ENCODE measurements at regions not wholly inside any gene's neighbourhood (a gene's known extent, or its start where the extent isn't known, plus 50 kb on each side); places are given as distances from the start of the nearest gene placed in this dataset.

DNA sequence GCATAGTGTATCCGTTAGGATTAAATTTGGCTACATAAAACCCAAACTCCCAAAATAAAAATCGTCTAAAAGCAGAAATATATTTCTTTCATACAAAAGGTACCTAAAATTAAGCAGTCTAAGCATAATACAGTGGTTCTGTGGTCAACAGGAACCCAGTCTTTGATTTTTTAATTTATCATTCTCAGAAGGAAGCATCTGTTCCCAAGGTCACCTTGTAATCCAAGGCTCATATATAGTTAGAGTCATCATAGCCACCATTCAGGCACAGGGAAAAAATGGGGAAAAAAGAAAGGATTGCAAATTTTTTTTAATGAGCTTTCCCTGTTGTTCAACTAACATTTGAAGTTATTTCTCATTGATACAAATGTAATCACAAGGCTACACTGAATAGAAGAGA lies 983.2 kb downstream of the PLOD2 start:
- Mint-ChIP-seq H3K27ac (no peak overlapping the region), H3K27me3 (no peaks in the 10 kb centered on the region), H3K4me1 (no peaks in the 10 kb centered on the region), H3K9me3 (peaks cover 2% of the 10 kb centered on the region), H3K4me3 (no peak overlapping the region), H3K36me3 (no peaks in the 10 kb centered on the region)
- DNase-seq = no peak

DNA sequence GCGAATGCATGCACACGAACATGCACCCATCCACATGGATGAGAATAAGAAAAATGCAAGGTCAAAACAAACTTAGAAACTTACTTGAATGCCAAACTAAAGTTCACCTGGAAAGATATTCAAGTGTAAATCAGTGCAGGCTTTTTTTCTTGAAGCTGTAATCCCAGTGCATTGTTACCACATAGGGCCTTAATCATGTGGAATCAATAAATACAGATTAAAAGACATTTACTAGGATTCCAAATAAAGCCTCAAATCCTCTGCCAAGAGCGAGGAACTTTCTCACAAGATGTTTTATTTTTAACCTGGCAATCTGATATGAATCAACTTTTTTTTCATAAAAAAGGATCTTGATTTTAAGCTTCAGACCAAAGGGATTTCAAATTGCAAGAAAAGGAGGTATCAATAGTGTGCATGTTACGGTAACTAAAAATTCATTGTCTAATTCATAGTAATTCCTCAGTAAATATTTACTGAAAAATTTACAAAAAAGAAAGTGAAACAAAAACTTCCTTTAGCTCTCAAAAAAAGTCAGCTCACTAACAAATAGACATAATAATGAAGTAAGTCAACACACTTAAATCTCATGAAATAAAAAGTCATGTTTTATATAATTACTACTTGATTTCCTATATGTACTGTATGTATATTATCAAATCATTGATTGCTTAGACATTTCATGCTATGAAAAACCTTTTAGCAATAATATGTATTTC lies 978.6 kb downstream of the PLOD2 start:
- no peaks in the 10 kb centered on the region for H3K27me3 Mint-ChIP-seq
- no peaks in the 10 kb centered on the region for H3K36me3 Mint-ChIP-seq
- H3K4me3 Mint-ChIP-seq = no peak overlapping the region
- DNase-seq = no peak
- peaks cover 2% of the 10 kb centered on the region for H3K9me3 Mint-ChIP-seq
- no peak overlapping the region for H3K27ac Mint-ChIP-seq
- no peaks in the 10 kb centered on the region for H3K4me1 Mint-ChIP-seq

DNA sequence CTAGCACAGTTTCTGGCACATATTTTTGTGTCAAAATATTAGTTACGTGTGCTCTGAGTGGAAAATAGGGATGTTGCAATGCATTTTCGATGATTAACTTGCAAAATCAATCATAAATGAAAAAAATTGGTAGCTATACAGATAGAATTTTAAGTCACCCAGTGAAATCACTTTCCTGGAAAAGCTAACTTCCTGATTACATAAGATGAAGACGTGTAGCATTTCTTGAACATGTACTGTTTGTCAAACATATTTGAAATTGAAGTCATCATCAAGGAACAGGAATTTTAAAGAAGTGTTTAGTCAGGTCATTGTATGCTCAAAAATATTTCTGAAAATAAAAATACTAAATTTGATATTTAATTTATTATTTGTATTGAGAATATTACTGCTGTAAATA lies 977.7 kb downstream of the PLOD2 start:
- peaks cover 2% of the 10 kb centered on the region for H3K9me3 Mint-ChIP-seq
- no peaks in the 10 kb centered on the region for H3K36me3 Mint-ChIP-seq
- no peak for DNase-seq
- no peak overlapping the region for H3K27ac Mint-ChIP-seq
- no peak overlapping the region for H3K4me3 Mint-ChIP-seq
- H3K27me3 Mint-ChIP-seq = no peaks in the 10 kb centered on the region
- no peaks in the 10 kb centered on the region for H3K4me1 Mint-ChIP-seq

GRCh38 chr3:145188079-145188770 lies 972.8 kb downstream of the PLOD2 start:
- no peak for DNase-seq
- Mint-ChIP-seq H3K36me3 (no peaks in the 10 kb centered on the region), H3K4me3 (no peak overlapping the region), H3K4me1 (no peaks in the 10 kb centered on the region), H3K9me3 (no peaks in the 10 kb centered on the region), H3K27me3 (no peaks in the 10 kb centered on the region), H3K27ac (no peak overlapping the region)

DNA sequence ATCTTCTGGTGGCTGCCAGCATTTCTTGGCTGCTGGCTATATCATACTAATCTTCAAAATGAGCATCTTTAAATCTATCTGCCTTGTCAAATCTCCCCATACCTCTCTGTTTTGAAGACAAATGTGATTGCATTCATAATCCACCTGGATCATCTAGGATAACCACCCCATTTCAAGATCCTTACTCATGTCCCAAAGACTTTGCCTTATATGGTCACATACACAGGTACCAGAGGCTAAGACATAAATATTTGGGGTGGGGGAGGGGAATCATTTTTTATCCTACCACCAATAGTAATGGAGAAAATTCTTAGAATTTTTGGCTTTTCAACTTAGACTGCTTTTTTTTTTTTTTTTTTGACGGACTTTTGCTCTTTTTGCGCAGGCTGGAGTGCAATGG lies 970.8 kb downstream of the PLOD2 start:
- Mint-ChIP-seq H3K4me1 (no peaks in the 10 kb centered on the region), H3K27ac (no peak overlapping the region), H3K4me3 (no peak overlapping the region), H3K27me3 (no peaks in the 10 kb centered on the region), H3K9me3 (no peaks in the 10 kb centered on the region), H3K36me3 (no peaks in the 10 kb centered on the region)
- no peak for DNase-seq

- H3K27me3 Mint-ChIP-seq = no peaks in the 10 kb centered on the region
- no peak overlapping the region for H3K27ac Mint-ChIP-seq
- no peaks in the 10 kb centered on the region for H3K4me1 Mint-ChIP-seq
- no peaks in the 10 kb centered on the region for H3K9me3 Mint-ChIP-seq
- H3K36me3 Mint-ChIP-seq = no peaks in the 10 kb centered on the region
- H3K4me3 Mint-ChIP-seq = no peak overlapping the region
- no peak for DNase-seq
These were observed 970.2 kb downstream of the PLOD2 start for GRCh38 chr3:145190761-145191160.

DNA sequence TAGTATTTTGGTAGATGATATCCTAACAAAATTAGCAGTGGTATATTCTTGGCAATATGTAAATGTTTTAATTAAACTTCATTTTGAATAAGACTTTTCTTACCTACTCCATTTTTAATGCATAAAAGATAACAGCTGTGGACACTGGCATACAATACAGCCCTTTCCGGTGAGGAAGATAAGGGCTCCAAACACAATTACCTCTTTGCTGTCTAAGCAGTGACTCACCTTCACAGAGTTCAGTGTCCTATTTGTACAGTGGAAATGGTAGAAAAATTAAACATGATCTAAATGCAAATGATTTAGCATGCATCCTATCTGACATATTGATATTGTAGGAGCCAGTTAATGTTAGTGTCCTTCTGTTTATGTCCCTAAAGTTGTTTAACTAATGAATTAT lies 969.4 kb downstream of the PLOD2 start:
- Mint-ChIP-seq H3K4me1 (no peaks in the 10 kb centered on the region), H3K4me3 (no peak overlapping the region), H3K27me3 (no peaks in the 10 kb centered on the region), H3K36me3 (no peaks in the 10 kb centered on the region), H3K27ac (no peak overlapping the region), H3K9me3 (no peaks in the 10 kb centered on the region)
- no peak for DNase-seq

DNA sequence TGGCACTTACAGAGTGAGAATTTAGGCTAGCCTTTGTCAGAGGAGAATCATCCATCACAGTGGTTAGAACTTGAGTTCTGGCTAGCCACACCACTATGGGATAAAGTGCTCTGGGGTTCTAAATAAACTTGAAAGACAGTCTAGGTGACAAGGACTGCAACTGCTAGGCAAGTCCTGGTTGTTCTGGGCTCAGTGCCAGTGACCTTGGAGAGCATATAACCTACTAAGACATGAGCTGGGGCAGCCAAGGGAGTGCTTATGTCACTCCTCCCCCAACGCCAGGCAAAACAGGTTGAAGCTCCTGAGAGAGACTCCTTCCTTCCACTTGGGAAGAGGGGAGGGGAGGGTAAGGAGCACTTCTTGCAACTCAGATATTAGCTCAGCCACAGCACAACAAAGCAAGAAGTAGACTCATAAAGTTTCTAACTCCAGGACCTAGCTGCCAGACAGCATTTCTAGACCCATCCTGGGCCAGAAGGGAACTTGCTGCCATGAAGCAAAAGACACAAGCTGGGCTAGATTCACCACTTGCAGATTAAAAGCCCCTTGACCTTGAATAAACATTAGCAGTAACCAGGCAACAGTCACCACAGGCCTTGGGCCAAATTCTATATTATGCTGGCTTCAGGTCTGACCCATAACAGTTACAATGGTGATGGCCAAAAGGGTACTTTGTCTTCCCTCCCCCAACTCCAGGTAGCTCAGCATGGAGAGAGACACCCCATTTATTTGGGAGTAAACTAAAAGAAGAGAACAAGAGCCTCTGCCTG lies 963.7 kb downstream of the PLOD2 start:
- Mint-ChIP-seq H3K27me3 (no peaks in the 10 kb centered on the region), H3K4me1 (no peaks in the 10 kb centered on the region), H3K9me3 (peaks cover 8% of the 10 kb centered on the region), H3K27ac (no peak overlapping the region), H3K4me3 (no peak overlapping the region), H3K36me3 (no peaks in the 10 kb centered on the region)
- DNase-seq = no peak

- Mint-ChIP-seq H3K27ac (no peak overlapping the region), H3K9me3 (peaks cover 8% of the 10 kb centered on the region), H3K4me3 (no peak overlapping the region), H3K36me3 (no peaks in the 10 kb centered on the region), H3K4me1 (no peaks in the 10 kb centered on the region), H3K27me3 (no peaks in the 10 kb centered on the region)
- no peak for DNase-seq
These were observed 963.2 kb downstream of the PLOD2 start for GRCh38 chr3:145197821-145198220.

DNA sequence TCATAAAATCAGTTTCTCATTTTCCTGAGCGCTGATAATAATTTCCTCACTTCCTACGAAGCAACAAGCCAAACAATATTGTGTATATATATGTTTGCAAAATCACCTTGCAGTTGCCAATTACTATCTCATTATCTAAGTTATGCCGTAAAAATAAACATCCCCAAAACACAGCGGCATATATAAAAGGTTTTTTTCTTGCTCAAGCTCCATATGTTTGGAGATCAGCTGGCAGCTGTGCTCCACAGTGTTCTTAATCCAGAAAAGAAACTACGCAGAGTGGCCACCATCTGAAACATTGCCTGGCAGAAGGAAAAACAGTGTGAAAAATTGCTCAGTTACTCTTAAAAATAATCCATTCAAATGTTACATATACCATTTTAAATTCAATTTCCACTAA lies 951.4 kb downstream of the PLOD2 start:
- H3K36me3 Mint-ChIP-seq = no peaks in the 10 kb centered on the region
- no peaks in the 10 kb centered on the region for H3K27me3 Mint-ChIP-seq
- peaks cover 2% of the 10 kb centered on the region for H3K9me3 Mint-ChIP-seq
- H3K4me3 Mint-ChIP-seq = no peak overlapping the region
- no peak overlapping the region for H3K27ac Mint-ChIP-seq
- H3K4me1 Mint-ChIP-seq = no peaks in the 10 kb centered on the region
- DNase-seq = no peak

DNA sequence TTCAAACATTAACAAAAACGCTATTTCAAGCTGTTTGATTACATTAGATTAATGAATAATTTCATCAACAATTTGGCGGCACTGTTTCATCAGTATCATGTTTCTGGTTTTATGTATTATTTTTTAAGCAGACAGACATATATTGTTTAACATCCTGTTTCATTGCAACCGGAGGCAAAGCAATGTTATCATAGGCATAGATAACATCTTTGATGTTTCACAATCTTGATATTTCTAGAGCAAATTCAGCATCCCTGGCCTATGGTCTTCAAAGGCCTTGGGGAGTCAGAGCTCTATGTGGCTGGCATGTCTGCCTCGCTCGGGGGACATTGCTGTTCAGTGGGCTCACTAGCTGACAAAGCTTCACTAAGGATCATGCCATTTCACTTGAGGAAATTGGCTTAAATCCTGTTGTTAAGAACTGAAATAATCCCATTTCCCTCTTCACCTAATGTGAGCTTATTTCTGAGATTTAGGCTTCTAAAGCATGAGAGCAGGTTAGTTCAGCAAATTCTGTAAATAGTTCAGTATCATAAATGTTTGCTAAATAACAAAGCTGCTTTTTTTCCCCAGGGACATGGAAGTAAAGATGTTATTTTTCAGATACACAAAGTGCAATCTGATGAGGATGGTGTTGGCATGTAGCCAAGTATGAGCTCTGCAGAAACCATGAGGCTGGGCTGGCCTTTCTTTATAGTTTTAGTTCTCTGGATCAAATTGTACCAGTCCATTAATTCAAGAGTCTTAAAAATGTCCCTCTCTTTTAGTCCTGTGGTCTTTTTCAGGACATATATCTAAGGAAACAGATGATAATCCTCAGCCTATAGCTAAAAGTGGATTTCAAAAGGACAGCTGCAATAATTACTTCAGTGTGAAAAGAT lies 941.4 kb downstream of the PLOD2 start:
- no peaks in the 10 kb centered on the region for H3K9me3 Mint-ChIP-seq
- H3K27ac Mint-ChIP-seq = no peak overlapping the region
- H3K36me3 Mint-ChIP-seq = no peaks in the 10 kb centered on the region
- no peak for DNase-seq
- H3K27me3 Mint-ChIP-seq = no peaks in the 10 kb centered on the region
- no peak overlapping the region for H3K4me3 Mint-ChIP-seq
- no peaks in the 10 kb centered on the region for H3K4me1 Mint-ChIP-seq

DNA sequence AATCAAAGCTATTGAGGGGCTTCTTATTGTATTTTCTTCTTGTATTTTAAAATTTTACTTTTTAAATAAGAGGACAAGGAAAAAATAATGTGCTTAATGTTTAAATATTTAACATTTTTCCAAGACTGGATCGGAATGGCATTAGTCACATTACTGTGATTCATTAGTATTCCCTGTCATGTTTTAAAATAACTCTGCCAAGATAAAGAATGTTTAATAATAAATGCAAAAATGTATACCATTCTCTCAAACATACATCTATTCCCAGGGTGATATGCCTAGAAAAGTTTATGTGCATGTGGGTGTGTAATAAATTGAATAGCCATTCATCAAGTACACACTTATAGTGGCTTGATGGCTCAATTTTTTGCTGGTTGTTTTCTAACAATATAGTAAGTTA lies 936.1 kb downstream of the PLOD2 start:
- H3K27ac Mint-ChIP-seq = no peak overlapping the region
- no peaks in the 10 kb centered on the region for H3K4me1 Mint-ChIP-seq
- H3K4me3 Mint-ChIP-seq = no peak overlapping the region
- H3K36me3 Mint-ChIP-seq = no peaks in the 10 kb centered on the region
- no peak for DNase-seq
- H3K27me3 Mint-ChIP-seq = no peaks in the 10 kb centered on the region
- no peaks in the 10 kb centered on the region for H3K9me3 Mint-ChIP-seq

DNA sequence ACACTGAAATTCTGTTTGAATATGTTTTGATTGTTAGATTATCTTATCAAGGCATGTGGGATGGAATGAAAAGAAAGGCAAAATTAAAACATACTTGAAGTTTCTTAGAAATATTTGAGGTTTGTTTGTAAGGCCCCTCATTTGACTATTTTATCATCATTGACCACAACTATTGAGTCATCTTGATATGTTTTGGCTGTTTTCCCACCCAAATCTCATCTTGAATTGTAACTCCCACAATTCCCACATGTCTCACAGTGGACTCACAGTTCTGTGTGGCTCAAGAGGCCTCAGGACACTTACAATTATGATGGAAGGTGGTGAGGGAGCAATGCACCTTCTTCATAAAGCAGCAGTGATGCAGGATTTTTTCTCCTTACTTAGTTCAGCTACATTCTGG lies 917.1 kb downstream of the PLOD2 start:
- no peak for DNase-seq
- H3K36me3 Mint-ChIP-seq = no peaks in the 10 kb centered on the region
- no peak overlapping the region for H3K4me3 Mint-ChIP-seq
- peaks cover 18% of the 10 kb centered on the region for H3K9me3 Mint-ChIP-seq
- no peaks in the 10 kb centered on the region for H3K4me1 Mint-ChIP-seq
- H3K27me3 Mint-ChIP-seq = no peaks in the 10 kb centered on the region
- no peak overlapping the region for H3K27ac Mint-ChIP-seq

DNA sequence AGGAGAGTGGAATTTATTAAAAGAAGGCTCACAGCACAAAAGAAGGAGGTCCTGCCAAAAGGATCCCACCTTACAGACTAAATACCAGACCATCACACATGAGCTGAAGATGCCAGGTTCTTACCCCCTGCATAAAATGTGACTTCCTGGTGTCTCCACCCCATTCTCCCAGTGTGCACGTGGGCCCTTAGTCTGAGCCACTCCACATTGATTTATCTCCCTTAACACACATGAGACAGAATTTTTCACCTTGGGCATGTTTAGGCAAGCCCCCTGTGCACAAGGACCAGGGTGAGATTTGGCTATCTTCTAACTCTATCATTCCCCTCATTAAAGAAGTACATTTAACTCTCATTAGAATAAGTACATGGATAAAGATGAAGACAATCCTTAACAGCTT lies 916.7 kb downstream of the PLOD2 start:
- H3K27ac Mint-ChIP-seq = no peak overlapping the region
- no peaks in the 10 kb centered on the region for H3K27me3 Mint-ChIP-seq
- no peak overlapping the region for H3K4me3 Mint-ChIP-seq
- peaks cover 22% of the 10 kb centered on the region for H3K9me3 Mint-ChIP-seq
- no peak for DNase-seq
- H3K36me3 Mint-ChIP-seq = no peaks in the 10 kb centered on the region
- no peaks in the 10 kb centered on the region for H3K4me1 Mint-ChIP-seq

GRCh38 chr3:145246291-145246690 lies 914.7 kb downstream of the PLOD2 start:
- Mint-ChIP-seq H3K27me3 (no peaks in the 10 kb centered on the region), H3K4me3 (no peak overlapping the region), H3K36me3 (no peaks in the 10 kb centered on the region), H3K4me1 (no peaks in the 10 kb centered on the region), H3K27ac (no peak overlapping the region), H3K9me3 (peaks cover 27% of the 10 kb centered on the region)
- no peak for DNase-seq
